Epithelial cell of esophagus (primary cell): ENCODE measurements at regions not wholly inside any gene's neighbourhood (a gene's known extent, or its start where the extent isn't known, plus 50 kb on each side); places are given as distances from the start of the nearest gene placed in this dataset.

Experiments used
- DNase-seq: peaks from one replicate; pipeline ENCODE4 v3.0.0; 2010; ENCODE audit warnings: low read depth
- H3K4me3 ChIP-seq: 2 replicates; pipeline ENCODE4 v1.5.1; 2011; ENCODE audit warnings: mild to moderate bottlenecking, low read length, control low read depth
- TF ChIP-seq, protein P1 (sequence below): IDR thresholded peaks from 2 replicates; pipeline ENCODE4 v1.5.1; 2011; ENCODE audit warnings: low read depth, mild to moderate bottlenecking, low read length, control low read depth, inconsistent platforms; ENCODE audit not compliant: insufficient read depth; ENCODE audit errors: missing control alignments

DNA sequence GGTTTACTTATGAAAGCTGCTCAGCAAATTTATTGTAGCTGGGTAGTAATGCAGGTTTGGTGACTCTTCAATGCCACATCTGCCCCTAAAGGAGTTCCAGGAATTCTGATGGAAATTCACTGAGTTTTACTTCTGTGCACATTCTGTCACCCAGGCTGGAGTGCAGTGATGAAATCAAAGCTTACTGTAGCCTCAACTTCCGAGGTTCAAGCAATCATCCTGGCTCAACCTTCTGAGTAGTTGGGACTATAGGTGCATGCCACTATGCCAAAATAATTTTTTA, 150.6 kb upstream of the RUNX1 start:
- no peak overlapping the region for H3K4me3 ChIP-seq
- TF ChIP-seq, protein P1, sequence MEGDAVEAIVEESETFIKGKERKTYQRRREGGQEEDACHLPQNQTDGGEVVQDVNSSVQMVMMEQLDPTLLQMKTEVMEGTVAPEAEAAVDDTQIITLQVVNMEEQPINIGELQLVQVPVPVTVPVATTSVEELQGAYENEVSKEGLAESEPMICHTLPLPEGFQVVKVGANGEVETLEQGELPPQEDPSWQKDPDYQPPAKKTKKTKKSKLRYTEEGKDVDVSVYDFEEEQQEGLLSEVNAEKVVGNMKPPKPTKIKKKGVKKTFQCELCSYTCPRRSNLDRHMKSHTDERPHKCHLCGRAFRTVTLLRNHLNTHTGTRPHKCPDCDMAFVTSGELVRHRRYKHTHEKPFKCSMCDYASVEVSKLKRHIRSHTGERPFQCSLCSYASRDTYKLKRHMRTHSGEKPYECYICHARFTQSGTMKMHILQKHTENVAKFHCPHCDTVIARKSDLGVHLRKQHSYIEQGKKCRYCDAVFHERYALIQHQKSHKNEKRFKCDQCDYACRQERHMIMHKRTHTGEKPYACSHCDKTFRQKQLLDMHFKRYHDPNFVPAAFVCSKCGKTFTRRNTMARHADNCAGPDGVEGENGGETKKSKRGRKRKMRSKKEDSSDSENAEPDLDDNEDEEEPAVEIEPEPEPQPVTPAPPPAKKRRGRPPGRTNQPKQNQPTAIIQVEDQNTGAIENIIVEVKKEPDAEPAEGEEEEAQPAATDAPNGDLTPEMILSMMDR = no peak
- no peak for DNase-seq

DNA sequence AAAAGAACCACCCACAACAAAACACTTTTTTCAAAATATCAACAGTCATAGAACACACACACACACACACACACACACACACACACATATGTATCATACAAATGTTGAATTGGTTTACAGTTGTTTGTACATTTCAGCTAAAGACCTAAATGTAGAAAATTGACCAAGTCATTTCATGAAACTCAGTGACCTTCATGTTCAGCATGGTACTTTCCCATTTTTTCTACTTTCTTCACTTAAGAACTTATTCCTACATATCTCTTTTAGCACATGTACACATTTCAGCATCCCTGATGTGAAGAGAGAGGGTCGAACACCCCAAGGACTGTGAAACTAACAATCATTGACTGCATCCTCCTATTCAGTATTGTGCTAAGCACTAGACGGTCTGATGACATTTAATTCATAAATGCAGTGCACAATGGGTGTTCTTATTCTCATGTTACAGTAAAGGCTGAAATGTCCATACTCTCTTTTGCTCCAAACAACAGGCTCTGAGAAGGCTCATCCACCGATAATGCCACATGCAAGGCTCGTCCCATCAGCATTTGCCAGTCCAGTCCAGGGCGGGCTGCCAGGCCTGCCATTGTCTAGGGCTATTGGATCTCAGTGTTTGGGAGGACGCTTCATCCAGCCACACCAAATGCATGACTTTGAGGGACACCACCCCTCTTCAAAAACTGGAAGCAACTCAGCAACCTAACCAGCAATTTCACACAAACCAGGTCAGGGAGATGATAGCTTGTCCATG, 150.1 kb upstream of the RUNX1 start:
- no peak for DNase-seq
- TF ChIP-seq, protein P1 = no peak

DNA sequence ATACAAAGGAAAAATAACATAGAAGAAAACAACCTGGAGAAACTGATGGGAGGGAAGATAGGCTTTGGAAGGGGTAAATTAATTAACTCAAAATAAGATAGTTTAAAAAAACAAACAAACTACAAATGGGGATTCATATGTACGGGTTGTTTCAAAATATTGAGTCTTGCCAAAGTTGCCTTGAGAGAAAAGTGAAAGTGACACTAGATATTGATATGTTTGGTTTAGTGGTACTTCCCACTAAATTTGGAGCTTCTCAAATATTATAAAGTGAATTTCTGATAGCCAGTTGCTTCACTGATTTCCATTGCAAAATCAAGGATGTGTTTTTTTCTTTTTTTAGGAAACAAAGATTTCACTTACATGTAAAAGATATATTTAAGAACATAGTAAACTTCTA, 149.5 kb upstream of the RUNX1 start:
- H3K4me3 ChIP-seq = no peak overlapping the region
- TF ChIP-seq, protein P1 = no peak
- DNase-seq = no peak

More for the DNA sequence above, 150.1 kb upstream of the RUNX1 start:
- no peak overlapping the region for H3K4me3 ChIP-seq

DNA sequence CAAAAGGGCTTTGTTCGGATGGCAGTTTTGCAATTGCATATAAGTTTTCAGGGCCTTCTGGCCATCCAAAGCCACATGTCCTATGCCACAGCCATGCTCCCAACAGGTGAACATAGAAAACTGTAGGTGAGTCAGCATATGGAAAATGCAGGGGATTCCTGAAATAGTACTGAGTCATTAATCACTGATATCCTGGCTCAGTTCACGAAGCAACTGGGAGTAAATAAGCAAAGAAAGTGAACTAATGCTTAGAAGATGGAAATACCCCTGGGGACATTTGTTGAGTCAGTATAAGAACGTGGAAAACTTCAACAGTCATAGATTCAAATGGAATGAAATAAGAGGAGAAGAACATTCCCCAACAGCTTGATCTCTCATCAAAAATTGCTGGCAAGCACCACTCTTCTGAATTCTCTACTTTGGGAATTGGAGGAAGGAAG, 148.9 kb upstream of the RUNX1 start:
- no peak overlapping the region for H3K4me3 ChIP-seq
- peak; percentile 98 for DNase-seq
- TF ChIP-seq, protein P1 = no peak

DNA sequence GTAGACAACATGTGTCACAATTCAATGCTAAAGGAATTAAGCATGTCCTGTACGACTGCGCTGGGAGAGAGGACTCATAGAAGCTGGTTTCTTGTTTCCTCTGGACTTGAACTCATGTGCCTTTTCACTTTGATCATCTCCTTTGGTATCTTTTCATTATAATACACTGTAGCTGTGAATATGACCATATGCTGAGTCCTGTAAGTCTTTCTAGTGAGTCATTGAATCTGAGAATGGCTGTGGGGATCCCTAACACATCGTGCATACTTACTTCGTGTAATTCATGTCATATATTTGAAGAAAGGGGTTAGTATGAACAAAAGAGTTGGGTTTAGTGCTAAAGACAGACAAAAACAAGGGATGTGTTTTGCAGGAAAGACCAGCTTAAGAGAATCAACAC, 148.1 kb upstream of the RUNX1 start:
- no peak overlapping the region for H3K4me3 ChIP-seq
- TF ChIP-seq, protein P1 = no peak
- DNase-seq = peak; percentile 45

DNA sequence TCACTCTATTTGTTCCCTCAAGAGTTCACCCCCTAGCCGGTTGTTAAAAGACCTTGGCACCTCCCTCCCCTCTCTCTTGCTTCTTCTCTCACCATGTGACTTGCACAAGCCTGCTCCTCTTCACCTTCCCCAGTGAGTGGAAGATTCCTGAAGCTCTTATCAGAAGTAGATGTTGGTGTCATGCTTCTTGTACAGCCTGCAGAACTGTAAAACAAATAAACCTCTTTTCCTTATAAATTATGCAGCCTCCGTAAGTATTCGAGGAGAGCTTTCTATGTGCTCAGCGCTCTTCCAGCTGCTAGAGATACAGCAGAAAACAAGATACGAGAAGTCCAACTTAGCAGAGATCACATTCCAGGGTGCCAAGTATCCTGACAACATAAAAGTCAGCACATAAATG, 147.0 kb upstream of the RUNX1 start:
- TF ChIP-seq, protein P1 = no peak
- no peak for DNase-seq
- H3K4me3 ChIP-seq = no peak overlapping the region

DNA sequence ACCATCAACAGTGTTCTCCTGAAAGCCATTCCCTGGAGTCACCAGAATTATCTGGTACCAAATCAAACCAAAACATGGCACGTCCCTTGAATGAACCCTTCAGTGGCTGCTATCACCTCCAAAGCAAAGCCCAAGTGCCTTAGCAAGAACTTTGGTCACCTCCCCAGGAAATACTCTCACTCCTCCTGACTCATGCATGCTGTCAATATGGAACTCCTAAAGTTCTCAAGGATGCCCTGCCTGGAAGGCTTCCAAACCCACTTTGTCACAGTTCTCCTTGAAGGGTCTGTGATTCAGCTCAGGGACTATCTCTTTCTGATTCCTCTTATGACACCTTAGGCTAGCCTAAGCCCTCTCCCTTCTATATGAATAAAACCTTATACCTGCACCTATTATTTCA, 146.1 kb upstream of the RUNX1 start:
- peak; percentile 55 for DNase-seq
- no peak overlapping the region for H3K4me3 ChIP-seq
- TF ChIP-seq, protein P1 = no peak
